ENCODE measurements at regions not wholly inside any gene's neighbourhood (a gene's known extent, or its start where the extent isn't known, plus 50 kb on each side); places are given as distances from the start of the nearest gene placed in this dataset.
"Not testable (repeated sequence)": the region's sequence is repeated elsewhere in the genome, so short reads cannot be mapped to it uniquely, and the experiment has no call there.

- no peak overlapping the region for H3K27ac ChIP-seq
- TF ChIP-seq CTCF (conservative IDR thresholded peaks at IDR 0.05) (no peak), ZFX (IDR thresholded peaks at IDR 0.05) (no peak)
Observed at GRCh38 chr2:102871707-102872106, 109.9 kb downstream of the TMEM182 start.

- TF ChIP-seq CTCF (conservative IDR thresholded peaks at IDR 0.05) (peak; percentile 32), ZFX (IDR thresholded peaks at IDR 0.05) (no peak)
- no peak overlapping the region for H3K27ac ChIP-seq
Observed at GRCh38 chr2:102872388-102872787, 110.6 kb downstream of the TMEM182 start.

- not testable (repeated sequence) for H3K27ac ChIP-seq
Observed at GRCh38 chr2:102879513-102879912, 117.7 kb downstream of the TMEM182 start.

- no peak overlapping the region for H3K27ac ChIP-seq
- TF ChIP-seq ZFX (IDR thresholded peaks at IDR 0.05) (no peak), CTCF (conservative IDR thresholded peaks at IDR 0.05) (no peak)
Observed at GRCh38 chr2:102880731-102881130, 118.9 kb downstream of the TMEM182 start.

- TF ChIP-seq CTCF (conservative IDR thresholded peaks at IDR 0.05) (no peak), ZFX (IDR thresholded peaks at IDR 0.05) (no peak)
- H3K27ac ChIP-seq: no peak overlapping the region
Observed at GRCh38 chr2:102886216-102886893, 124.5 kb downstream of the TMEM182 start.

GRCh38 chr2:102888514-102888913, 126.7 kb downstream of the TMEM182 start:
- no peak overlapping the region for H3K27ac ChIP-seq
- no peak for TF ChIP-seq CTCF (conservative IDR thresholded peaks at IDR 0.05)
- no peak for TF ChIP-seq ZFX (IDR thresholded peaks at IDR 0.05)

GRCh38 chr2:102891296-102891695, 129.5 kb downstream of the TMEM182 start:
- no peak for TF ChIP-seq ZFX (IDR thresholded peaks at IDR 0.05)
- TF ChIP-seq CTCF (conservative IDR thresholded peaks at IDR 0.05): no peak
- no peak overlapping the region for H3K27ac ChIP-seq

- H3K27ac ChIP-seq: no peak overlapping the region
- TF ChIP-seq ZFX (IDR thresholded peaks at IDR 0.05) (no peak), CTCF (conservative IDR thresholded peaks at IDR 0.05) (no peak)
Observed at GRCh38 chr2:102892698-102893310, 131.0 kb downstream of the TMEM182 start.

Measured in C4-2B (cell line).